IPS DF 4.7 (cell line): ENCODE measurements at regions not wholly inside any gene's neighbourhood (a gene's known extent, or its start where the extent isn't known, plus 50 kb on each side); places are given as distances from the start of the nearest gene placed in this dataset.

ENCODE experiments used
- DNase-seq: peaks from one replicate; pipeline ENCODE4 v3.0.0-alpha.2; 2013; ENCODE audit warnings: low spot score; ENCODE audit errors: extremely low read depth

GRCh38 chr4:38230121-38230801, 270.1 kb downstream of the PTTG2 start:
- DNase-seq: no peak

GRCh38 chr4:38230821-38231563, 270.8 kb downstream of the PTTG2 start:
- DNase-seq: no peak

GRCh38 chr4:38231626-38232025, 271.4 kb downstream of the PTTG2 start:
- DNase-seq: no peak

- no peak for DNase-seq
Observed at GRCh38 chr4:38232741-38233140, 272.5 kb downstream of the PTTG2 start.

DNA sequence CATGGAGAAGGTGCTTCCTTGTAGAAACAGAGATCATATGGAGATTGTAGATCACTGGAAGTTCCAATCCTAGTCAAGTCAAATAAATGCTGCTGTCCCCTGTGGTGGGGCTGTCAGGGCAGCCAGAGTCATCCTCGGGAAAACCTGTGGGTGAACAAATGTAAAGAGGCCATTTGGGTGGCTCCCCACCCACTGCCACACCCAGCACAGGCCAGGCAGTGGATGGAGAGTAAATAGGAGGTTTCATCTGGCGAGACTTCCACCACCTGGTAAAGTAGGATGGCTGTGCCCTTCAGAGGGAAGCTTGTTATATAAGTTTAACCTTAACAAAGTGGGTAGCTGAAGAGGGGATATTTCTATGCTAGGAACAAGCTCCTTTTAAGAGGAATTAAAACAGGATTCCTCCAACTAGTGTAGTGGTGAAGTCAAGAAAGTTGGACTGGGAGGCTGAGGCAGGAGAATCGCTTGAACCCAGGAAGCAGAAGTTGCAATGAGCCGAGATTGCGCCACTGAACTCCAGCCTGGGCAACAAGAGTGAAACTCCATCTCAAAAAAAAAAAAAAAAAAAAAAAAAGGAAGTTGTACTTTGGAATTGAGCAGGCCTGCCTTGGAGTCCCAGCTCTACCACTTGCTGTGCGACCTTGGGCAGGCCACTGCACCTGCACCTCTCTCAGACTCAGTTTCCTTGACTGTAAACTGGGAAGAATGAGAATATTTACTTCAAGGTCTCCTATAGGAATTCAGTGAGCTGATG, 273.7 kb downstream of the PTTG2 start:
- no peak for DNase-seq

GRCh38 chr4:38235354-38235753, 275.2 kb downstream of the PTTG2 start:
- DNase-seq: no peak

DNA sequence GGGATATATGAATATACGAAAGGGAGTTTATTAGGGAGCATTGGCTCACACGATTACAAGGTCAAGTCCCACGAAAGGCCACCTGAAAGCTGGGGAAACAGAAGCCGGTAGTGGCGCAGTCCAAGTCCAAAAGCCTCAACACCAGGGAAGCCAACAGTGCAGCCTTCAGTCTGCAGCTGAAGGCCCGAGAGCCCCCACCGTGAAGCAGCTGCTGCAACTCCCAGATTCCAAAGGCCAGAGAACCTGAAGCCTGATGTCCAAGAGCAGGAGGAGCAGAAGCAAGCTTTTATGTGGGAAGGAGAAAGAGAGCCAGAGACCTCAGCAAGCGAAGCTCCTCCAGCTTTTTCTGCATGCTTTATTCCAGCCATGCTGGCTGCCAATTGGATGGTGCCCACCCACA, 275.8 kb downstream of the PTTG2 start:
- DNase-seq: no peak

GRCh38 chr4:38236503-38236902, 276.3 kb downstream of the PTTG2 start:
- no peak for DNase-seq

DNA sequence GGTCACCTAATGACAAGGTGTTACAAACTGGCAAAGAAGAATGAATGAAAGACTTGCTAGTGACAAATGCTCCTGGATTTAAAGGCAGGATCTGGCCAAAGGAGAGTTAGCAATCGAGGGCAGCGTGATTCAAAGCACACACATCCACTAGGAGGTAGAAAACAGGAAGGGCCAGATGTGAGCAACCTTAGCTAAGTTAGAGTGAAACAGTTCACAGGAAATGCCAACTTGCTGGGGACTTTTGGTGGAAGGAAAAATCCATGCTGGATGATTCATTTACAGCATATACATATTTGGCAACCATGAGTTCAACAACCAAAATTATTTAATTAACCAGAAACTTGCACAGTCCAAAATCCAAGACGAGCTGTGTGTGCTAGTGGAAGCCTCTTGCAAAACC, 276.9 kb downstream of the PTTG2 start:
- DNase-seq: no peak

DNA sequence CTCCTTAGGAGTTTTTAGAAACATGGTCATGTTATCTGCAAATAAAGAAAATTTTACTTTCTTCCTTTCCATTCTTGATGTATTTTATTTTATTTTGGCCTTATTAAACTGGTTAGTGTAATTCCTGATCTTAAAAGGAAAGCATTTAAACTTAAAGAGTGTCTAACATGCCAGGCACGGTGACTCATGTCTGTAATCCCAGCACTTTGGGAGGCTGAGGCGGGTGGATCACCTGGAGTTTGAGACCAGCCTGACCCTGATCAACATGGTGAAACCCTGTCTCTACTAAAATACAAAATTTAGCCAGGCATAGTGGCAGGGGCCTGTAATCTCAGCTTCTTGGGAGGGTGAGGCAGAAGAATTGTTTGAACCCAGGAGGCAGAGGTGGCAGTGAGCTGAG, 281.3 kb downstream of the PTTG2 start:
- DNase-seq: no peak

DNA sequence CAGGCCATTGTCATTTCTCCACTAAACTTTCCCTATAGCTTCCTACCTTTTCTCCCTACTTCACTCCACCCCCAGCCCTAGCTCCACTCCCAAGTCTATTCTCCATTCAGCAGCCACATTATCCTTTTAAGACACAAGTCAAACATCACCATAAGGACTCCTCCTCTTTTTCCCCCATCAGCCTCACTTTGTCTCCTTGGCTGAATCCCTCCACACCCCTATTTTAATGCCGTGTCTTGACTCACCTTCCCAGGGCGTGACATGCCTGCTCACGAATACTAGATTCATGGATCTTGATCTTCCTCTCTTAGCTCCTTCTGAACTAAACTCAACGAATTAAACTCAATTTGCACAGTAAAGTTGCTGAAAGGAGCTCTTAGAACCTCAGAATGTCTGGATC, 281.9 kb downstream of the PTTG2 start:
- DNase-seq: no peak

DNA sequence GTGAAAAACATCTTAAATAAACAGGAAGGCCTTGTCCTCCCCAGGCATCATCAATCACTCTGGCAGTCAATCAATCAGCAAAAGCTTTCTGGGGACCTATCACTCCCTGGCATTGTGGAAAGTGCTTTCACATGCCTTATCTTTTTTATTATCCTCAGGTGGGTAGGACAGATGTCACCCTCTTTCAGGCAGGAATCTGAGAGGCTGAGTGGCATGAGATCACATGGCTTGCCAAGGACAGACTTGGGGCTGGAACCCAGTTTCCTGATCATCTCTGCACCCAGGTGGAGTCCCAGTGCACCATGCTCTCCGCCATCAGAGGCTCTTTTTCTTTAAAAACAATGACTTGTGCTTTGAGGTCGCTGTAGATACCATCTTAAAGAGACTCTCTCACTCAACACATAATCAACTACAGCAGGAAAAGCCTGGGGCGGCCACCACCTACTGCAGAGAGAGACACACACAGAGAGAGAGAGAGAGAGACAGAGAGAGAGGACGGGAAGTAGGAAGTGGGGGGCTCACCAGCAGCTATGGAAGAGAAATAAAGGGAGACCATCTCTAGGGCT, 282.7 kb downstream of the PTTG2 start:
- no peak for DNase-seq

DNA sequence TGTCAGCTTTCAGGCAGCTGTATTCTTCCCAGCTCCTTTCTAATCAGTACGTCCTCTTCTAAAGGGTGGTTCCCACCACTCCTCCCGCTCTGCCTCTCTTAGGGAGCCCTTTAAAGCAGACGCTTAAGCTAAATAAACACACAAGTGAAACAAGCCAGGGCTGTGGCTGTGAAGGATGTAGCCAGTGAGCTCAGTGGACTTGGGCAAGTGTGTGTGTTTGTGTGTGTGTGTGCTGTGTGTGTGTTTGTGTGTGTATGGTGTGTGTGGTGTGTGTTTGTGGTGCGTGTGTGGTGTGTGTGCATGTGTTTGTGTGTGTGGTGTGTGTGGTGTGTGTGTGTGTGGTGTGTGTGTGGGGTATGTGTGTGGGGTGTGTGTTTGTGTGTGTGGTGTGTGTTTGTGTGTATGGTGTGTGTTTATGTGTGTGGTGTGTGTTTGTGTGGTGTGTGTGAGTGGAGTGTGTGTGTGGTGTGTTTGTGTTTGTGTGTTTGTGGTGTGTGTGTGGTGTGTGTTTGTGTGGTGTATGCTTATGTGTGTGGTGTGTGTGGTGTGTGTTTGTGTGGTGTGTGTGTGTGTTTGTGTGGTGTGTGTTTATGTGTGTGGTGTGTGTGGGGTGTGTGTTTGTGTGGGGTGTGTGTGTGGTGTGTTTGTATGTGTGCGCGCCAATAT, 283.3 kb downstream of the PTTG2 start:
- DNase-seq: no peak

GRCh38 chr4:38254825-38255224, 294.6 kb downstream of the PTTG2 start:
- DNase-seq: no peak

DNA sequence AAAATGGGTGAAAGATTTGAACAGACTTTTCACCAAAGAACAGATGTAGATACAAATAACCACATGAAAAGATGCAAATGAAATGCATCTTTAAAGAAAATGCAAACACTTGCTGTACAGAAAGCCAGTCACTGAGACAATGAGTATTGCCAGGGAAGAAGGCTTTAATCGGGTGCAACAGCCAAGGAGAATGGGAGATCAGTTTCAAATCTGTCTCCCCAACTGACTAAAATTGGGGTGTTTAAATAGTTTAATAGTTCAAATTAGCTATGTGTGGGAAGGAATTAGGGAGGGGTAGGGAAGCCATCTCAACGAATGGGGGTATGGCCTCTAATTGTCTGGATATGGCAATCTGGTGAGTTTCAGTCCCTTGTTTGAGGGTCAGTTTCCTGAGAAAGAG, 295.4 kb downstream of the PTTG2 start:
- DNase-seq: no peak

- DNase-seq: no peak
Observed at GRCh38 chr4:38266616-38267015, 306.4 kb downstream of the PTTG2 start.

- DNase-seq: no peak
Observed at GRCh38 chr4:38268108-38268820, 308.1 kb downstream of the PTTG2 start.

GRCh38 chr4:38268837-38269236, 308.6 kb downstream of the PTTG2 start:
- no peak for DNase-seq

- DNase-seq: no peak
Observed at GRCh38 chr4:38273407-38273806, 313.2 kb downstream of the PTTG2 start.

DNA sequence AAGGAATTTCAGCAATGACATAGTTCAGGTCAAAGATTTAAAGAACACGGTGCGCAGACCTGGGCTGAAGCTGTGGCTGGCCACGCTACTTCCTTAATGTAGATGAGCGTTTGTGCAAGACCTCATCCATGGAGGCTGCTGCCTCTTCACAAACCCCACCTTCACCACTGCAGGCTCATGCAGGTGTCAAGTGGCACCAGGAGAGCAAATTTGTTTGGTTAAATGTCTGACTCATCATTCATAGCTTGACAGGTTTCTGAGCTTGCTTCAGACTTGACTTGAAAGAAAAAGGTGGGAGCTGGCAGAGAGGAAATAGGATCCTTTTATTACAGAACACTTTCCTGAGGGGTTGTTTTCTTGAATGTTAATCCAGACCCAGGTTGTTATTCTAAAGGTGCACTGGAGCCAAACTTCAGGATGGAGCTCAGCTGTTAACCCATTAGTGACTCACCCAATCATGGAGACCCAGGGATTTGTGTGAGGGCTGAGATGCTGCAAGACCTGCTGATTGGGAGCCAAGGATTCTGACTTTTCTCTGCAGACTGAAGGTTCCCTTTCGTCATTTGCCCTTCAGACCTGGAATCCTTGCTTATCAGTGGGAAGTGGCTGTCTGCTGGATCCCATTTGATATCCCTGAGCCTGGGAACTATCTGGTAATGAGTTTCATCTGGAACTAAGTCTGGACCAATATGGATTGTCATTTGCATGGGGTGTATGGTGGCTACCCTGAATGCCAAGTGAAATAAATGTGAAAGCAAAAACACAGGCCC, 315.3 kb downstream of the PTTG2 start:
- no peak for DNase-seq
